ENCODE measurements at regions not wholly inside any gene's neighbourhood (a gene's known extent, or its start where the extent isn't known, plus 50 kb on each side); places are given as distances from the start of the nearest gene placed in this dataset.

- WGBS: 11% methylated on average over 1 of the region's 1 CpG
- no peaks in the 10 kb centered on the region for H3K4me1 ChIP-seq (ENCODE audit: insufficient read depth)
- no peak for DNase-seq (ENCODE audit: extremely low spot score)
- no peaks in the 10 kb centered on the region for H3K36me3 ChIP-seq (ENCODE audit: insufficient read depth)
- no peak overlapping the region for H3K4me3 ChIP-seq (ENCODE audit: low read depth, low read length)
- H3K27ac ChIP-seq (ENCODE audit: low read depth): no peak overlapping the region
Observed at GRCh38 chr5:90119531-90119971, 290.0 kb downstream of the CETN3 start.

GRCh38 chr5:90117005-90117404 is 292.6 kb downstream of the CETN3 start:
- Histone ChIP-seq H3K27ac (ENCODE audit: low read depth) (no peak overlapping the region), H3K4me1 (ENCODE audit: insufficient read depth) (no peaks in the 10 kb centered on the region), H3K4me3 (ENCODE audit: low read depth, low read length) (no peak overlapping the region), H3K36me3 (ENCODE audit: insufficient read depth) (no peaks in the 10 kb centered on the region)
- no peak for DNase-seq (ENCODE audit: extremely low spot score)
- 97% methylated on average over 1 of the region's 1 CpG for WGBS

- no peak overlapping the region for H3K27ac ChIP-seq (ENCODE audit: low read depth)
Observed at GRCh38 chr5:90113108-90113507, 296.4 kb downstream of the CETN3 start.

GRCh38 chr5:90112033-90112692 is 297.4 kb downstream of the CETN3 start:
- no peak for DNase-seq (ENCODE audit: extremely low spot score)
- Histone ChIP-seq H3K36me3 (ENCODE audit: insufficient read depth) (no peaks in the 10 kb centered on the region), H3K4me3 (ENCODE audit: low read depth, low read length) (no peak overlapping the region), H3K27ac (ENCODE audit: low read depth) (no peak overlapping the region), H3K4me1 (ENCODE audit: insufficient read depth) (no peaks in the 10 kb centered on the region)
- 86% methylated on average over 2 of the region's 2 CpGs for WGBS

More at GRCh38 chr5:90113108-90113507, 296.4 kb downstream of the CETN3 start:
- no peaks in the 10 kb centered on the region for H3K36me3 ChIP-seq (ENCODE audit: insufficient read depth)
- no peak for DNase-seq (ENCODE audit: extremely low spot score)
- 54% methylated on average over 1 of the region's 1 CpG for WGBS
- H3K4me1 ChIP-seq (ENCODE audit: insufficient read depth): no peaks in the 10 kb centered on the region
- H3K4me3 ChIP-seq (ENCODE audit: low read depth, low read length): no peak overlapping the region

- no peak overlapping the region for H3K27ac ChIP-seq (ENCODE audit: low read depth)
- no peak for DNase-seq (ENCODE audit: extremely low spot score)
Observed at GRCh38 chr5:90111364-90112032, 298.1 kb downstream of the CETN3 start.

GRCh38 chr5:90109285-90109684 is 300.3 kb downstream of the CETN3 start:
- Histone ChIP-seq H3K4me3 (ENCODE audit: low read depth, low read length) (no peak overlapping the region), H3K27ac (ENCODE audit: low read depth) (no peak overlapping the region), H3K36me3 (ENCODE audit: insufficient read depth) (no peaks in the 10 kb centered on the region), H3K4me1 (ENCODE audit: insufficient read depth) (no peaks in the 10 kb centered on the region)
- no peak for DNase-seq (ENCODE audit: extremely low spot score)
- 47% methylated on average over 2 of the region's 2 CpGs for WGBS

More at GRCh38 chr5:90111364-90112032, 298.1 kb downstream of the CETN3 start:
- Histone ChIP-seq H3K4me3 (ENCODE audit: low read depth, low read length) (no peak overlapping the region), H3K4me1 (ENCODE audit: insufficient read depth) (no peaks in the 10 kb centered on the region), H3K36me3 (ENCODE audit: insufficient read depth) (no peaks in the 10 kb centered on the region)
- 55% methylated on average over 10 of the region's 10 CpGs for WGBS

GRCh38 chr5:90099099-90099498 is 310.5 kb downstream of the CETN3 start:
- Histone ChIP-seq H3K4me1 (ENCODE audit: insufficient read depth) (no peaks in the 10 kb centered on the region), H3K27ac (ENCODE audit: low read depth) (no peak overlapping the region), H3K36me3 (ENCODE audit: insufficient read depth) (no peaks in the 10 kb centered on the region), H3K4me3 (ENCODE audit: low read depth, low read length) (no peak overlapping the region)
- DNase-seq (ENCODE audit: extremely low spot score): no peak

- no peaks in the 10 kb centered on the region for H3K4me1 ChIP-seq (ENCODE audit: insufficient read depth)
- WGBS: 95% methylated on average over 4 of the region's 4 CpGs
- no peaks in the 10 kb centered on the region for H3K36me3 ChIP-seq (ENCODE audit: insufficient read depth)
- H3K27ac ChIP-seq (ENCODE audit: low read depth): no peak overlapping the region
- H3K4me3 ChIP-seq (ENCODE audit: low read depth, low read length): no peak overlapping the region
- no peak for DNase-seq (ENCODE audit: extremely low spot score)
Observed at GRCh38 chr5:90097082-90097477, 312.5 kb downstream of the CETN3 start.

GRCh38 chr5:90096415-90097081 is 313.0 kb downstream of the CETN3 start:
- no peak for DNase-seq (ENCODE audit: extremely low spot score)
- 76% methylated on average over 6 of the region's 6 CpGs for WGBS
- Histone ChIP-seq H3K36me3 (ENCODE audit: insufficient read depth) (no peaks in the 10 kb centered on the region), H3K4me3 (ENCODE audit: low read depth, low read length) (no peak overlapping the region), H3K4me1 (ENCODE audit: insufficient read depth) (no peaks in the 10 kb centered on the region), H3K27ac (ENCODE audit: low read depth) (no peak overlapping the region)

- H3K4me3 ChIP-seq (ENCODE audit: low read depth, low read length): no peak overlapping the region
- H3K4me1 ChIP-seq (ENCODE audit: insufficient read depth): no peaks in the 10 kb centered on the region
- no peaks in the 10 kb centered on the region for H3K36me3 ChIP-seq (ENCODE audit: insufficient read depth)
- H3K27ac ChIP-seq (ENCODE audit: low read depth): no peak overlapping the region
- WGBS: 85% methylated on average over 3 of the region's 3 CpGs
- no peak for DNase-seq (ENCODE audit: extremely low spot score)
Observed at GRCh38 chr5:90095292-90096060, 314.1 kb downstream of the CETN3 start.

GRCh38 chr5:90093751-90094485 is 315.6 kb downstream of the CETN3 start:
- H3K4me1 ChIP-seq (ENCODE audit: insufficient read depth): no peaks in the 10 kb centered on the region
- H3K4me3 ChIP-seq (ENCODE audit: low read depth, low read length): no peak overlapping the region
- no peaks in the 10 kb centered on the region for H3K36me3 ChIP-seq (ENCODE audit: insufficient read depth)
- peak; percentile 23 for DNase-seq (ENCODE audit: extremely low spot score)
- H3K27ac ChIP-seq (ENCODE audit: low read depth): no peak overlapping the region
- 21% methylated on average over 3 of the region's 3 CpGs for WGBS

- H3K27ac ChIP-seq (ENCODE audit: low read depth): no peak overlapping the region
- H3K4me1 ChIP-seq (ENCODE audit: insufficient read depth): no peaks in the 10 kb centered on the region
- no peak overlapping the region for H3K4me3 ChIP-seq (ENCODE audit: low read depth, low read length)
- no peaks in the 10 kb centered on the region for H3K36me3 ChIP-seq (ENCODE audit: insufficient read depth)
- WGBS: 77% methylated on average over 3 of the region's 3 CpGs
- DNase-seq (ENCODE audit: extremely low spot score): no peak
Observed at GRCh38 chr5:90092734-90093133, 316.8 kb downstream of the CETN3 start.

GRCh38 chr5:90084342-90084741 is 325.2 kb downstream of the CETN3 start:
- no peak overlapping the region for H3K27ac ChIP-seq (ENCODE audit: low read depth)
- H3K4me1 ChIP-seq (ENCODE audit: insufficient read depth): no peaks in the 10 kb centered on the region
- no peak for DNase-seq (ENCODE audit: extremely low spot score)
- no peaks in the 10 kb centered on the region for H3K36me3 ChIP-seq (ENCODE audit: insufficient read depth)
- 98% methylated on average over 3 of the region's 3 CpGs for WGBS
- no peak overlapping the region for H3K4me3 ChIP-seq (ENCODE audit: low read depth, low read length)

Data from urinary bladder (tissue), 3 donors.